ENCODE measurements at regions not wholly inside any gene's neighbourhood (a gene's known extent, or its start where the extent isn't known, plus 50 kb on each side); places are given as distances from the start of the nearest gene placed in this dataset.
"Not testable (repeated sequence)": the region's sequence is repeated elsewhere in the genome, so short reads cannot be mapped to it uniquely, and the experiment has no call there.

GRCh38 chr17:15867331-15867730, 77.6 kb upstream of the ADORA2B start:
- not testable (repeated sequence) for TF ChIP-seq CTCF, POLR2A (IDR thresholded peaks at IDR 0.05)
